Nephron (organoid): ENCODE measurements at regions not wholly inside any gene's neighbourhood (a gene's known extent, or its start where the extent isn't known, plus 50 kb on each side); places are given as distances from the start of the nearest gene placed in this dataset.
"Not testable (repeated sequence)": the region's sequence is repeated elsewhere in the genome, so short reads cannot be mapped to it uniquely, and the experiment has no call there.

ENCODE experiments used
- H3K27ac Mint-ChIP-seq, 3 experiments: 2 replicates each; pipeline ENCODE4 v1.8.0; 2020; ENCODE audit warnings: mixed read lengths in 3 of 3, mild to moderate bottlenecking in 2 of 3, moderate library complexity in 1 of 3
- H3K27me3 Mint-ChIP-seq: 2 replicates; pipeline ENCODE4 v1.8.0; 2021; ENCODE audit warnings: low read depth, mild to moderate bottlenecking, moderate library complexity, mixed read lengths
- H3K36me3 Mint-ChIP-seq: 2 replicates; pipeline ENCODE4 v1.8.0; 2020; ENCODE audit warnings: low read depth, mixed read lengths
- H3K4me1 Mint-ChIP-seq: 2 replicates; pipeline ENCODE4 v1.8.0; 2020; ENCODE audit warnings: mixed read lengths
- H3K4me3 Mint-ChIP-seq, 3 experiments: 2 replicates each; pipeline ENCODE4 v1.8.0; 2020; ENCODE audit warnings: mild to moderate bottlenecking in 3 of 3, mixed read lengths in 3 of 3, moderate library complexity in 2 of 3
- H3K9me3 Mint-ChIP-seq: 2 replicates; pipeline ENCODE4 v1.8.0; 2020; ENCODE audit warnings: mixed read lengths
- CTCF ChIP-seq, 3 experiments: fragments of 200-600 bp; sonication (generic); IDR thresholded peaks; one replicate each; pipeline ENCODE4 v1.5.0; 2021; ENCODE audit warnings: antibody characterized with exemption in 3 of 3; ENCODE audit not compliant: unreplicated experiment in 3 of 3

GRCh38 chr7:29684787-29685650, 121.3 kb upstream of the WIPF3 start:
- Mint-ChIP-seq H3K4me3 (peak overlapping the region; percentile 92 to 93 (median 93)), H3K9me3 (no peaks in the 10 kb centered on the region), H3K4me1 (peaks cover 22% of the 10 kb centered on the region), H3K36me3 (no peaks in the 10 kb centered on the region), H3K27ac (peak overlapping the region; percentile 83 to 95 (median 93)), H3K27me3 (no peaks in the 10 kb centered on the region)
- no peak for TF ChIP-seq CTCF (IDR thresholded peaks at IDR 0.05; ENCODE audit: unreplicated experiment in 3 of 3)

GRCh38 chr7:29685651-29686271, 120.5 kb upstream of the WIPF3 start:
- not testable (repeated sequence) for H3K9me3 Mint-ChIP-seq, H3K27me3 Mint-ChIP-seq, H3K36me3 Mint-ChIP-seq
- Mint-ChIP-seq H3K4me3 (peak overlapping the region; percentile 83 to 93 (median 85)), H3K27ac (peak overlapping the region; percentile 4 to 72 (median 12)), H3K4me1 (peaks cover 19% of the 10 kb centered on the region)

GRCh38 chr7:29690510-29690909, 115.8 kb upstream of the WIPF3 start:
- not testable (repeated sequence) for H3K4me3 Mint-ChIP-seq, H3K4me1 Mint-ChIP-seq, H3K36me3 Mint-ChIP-seq, H3K27ac Mint-ChIP-seq, H3K9me3 Mint-ChIP-seq, H3K27me3 Mint-ChIP-seq

GRCh38 chr7:29696402-29696801, 109.9 kb upstream of the WIPF3 start:
- not testable (repeated sequence) for H3K27ac Mint-ChIP-seq, H3K27me3 Mint-ChIP-seq, H3K4me1 Mint-ChIP-seq, H3K36me3 Mint-ChIP-seq, H3K9me3 Mint-ChIP-seq, H3K4me3 Mint-ChIP-seq

- H3K27ac Mint-ChIP-seq, H3K36me3 Mint-ChIP-seq, H3K4me1 Mint-ChIP-seq, H3K4me3 Mint-ChIP-seq, H3K27me3 Mint-ChIP-seq, H3K9me3 Mint-ChIP-seq: not testable (repeated sequence)
These were observed 106.6 kb upstream of the WIPF3 start for GRCh38 chr7:29699723-29700122.

- not testable (repeated sequence) for H3K27me3 Mint-ChIP-seq, H3K4me1 Mint-ChIP-seq, H3K36me3 Mint-ChIP-seq, H3K4me3 Mint-ChIP-seq, H3K27ac Mint-ChIP-seq, H3K9me3 Mint-ChIP-seq
These were observed 104.8 kb upstream of the WIPF3 start for GRCh38 chr7:29701540-29701939.

GRCh38 chr7:29703830-29704229, 102.5 kb upstream of the WIPF3 start:
- not testable (repeated sequence) for H3K4me1 Mint-ChIP-seq, H3K4me3 Mint-ChIP-seq, H3K9me3 Mint-ChIP-seq, H3K27me3 Mint-ChIP-seq, H3K36me3 Mint-ChIP-seq, H3K27ac Mint-ChIP-seq

- not testable (repeated sequence) for H3K4me1 Mint-ChIP-seq, H3K36me3 Mint-ChIP-seq, H3K4me3 Mint-ChIP-seq, H3K9me3 Mint-ChIP-seq, H3K27ac Mint-ChIP-seq, H3K27me3 Mint-ChIP-seq
These were observed 97.3 kb upstream of the WIPF3 start for GRCh38 chr7:29709002-29709401.

- not testable (repeated sequence) for H3K9me3 Mint-ChIP-seq, H3K36me3 Mint-ChIP-seq, H3K4me3 Mint-ChIP-seq, H3K4me1 Mint-ChIP-seq, H3K27me3 Mint-ChIP-seq
- H3K27ac Mint-ChIP-seq = peak overlapping the region in 2 of 3 experiments; percentile 3 to 80
These were observed 83.2 kb upstream of the WIPF3 start for GRCh38 chr7:29723127-29723526.

- H3K27ac Mint-ChIP-seq = peak overlapping the region; percentile 2 to 65 (median 3)
- H3K9me3 Mint-ChIP-seq = peaks cover 4% of the 10 kb centered on the region
- H3K4me1 Mint-ChIP-seq = peaks cover 6% of the 10 kb centered on the region
- H3K4me3 Mint-ChIP-seq = peak overlapping the region in 1 of 3 experiments; percentile 4
- TF ChIP-seq CTCF (IDR thresholded peaks at IDR 0.05; ENCODE audit: unreplicated experiment in 3 of 3) = no peak
- no peaks in the 10 kb centered on the region for H3K36me3 Mint-ChIP-seq
- H3K27me3 Mint-ChIP-seq = peaks cover 5% of the 10 kb centered on the region
These were observed 82.7 kb upstream of the WIPF3 start for GRCh38 chr7:29723599-29723998.

GRCh38 chr7:29729534-29730165, 76.7 kb upstream of the WIPF3 start:
- H3K4me3 Mint-ChIP-seq, H3K27me3 Mint-ChIP-seq, H3K36me3 Mint-ChIP-seq, H3K4me1 Mint-ChIP-seq, H3K27ac Mint-ChIP-seq: not testable (repeated sequence)
- peaks cover 12% of the 10 kb centered on the region for H3K9me3 Mint-ChIP-seq
